Muscle of back (tissue), 3 donors: ENCODE measurements at regions not wholly inside any gene's neighbourhood (a gene's known extent, or its start where the extent isn't known, plus 50 kb on each side); places are given as distances from the start of the nearest gene placed in this dataset.

ENCODE experiments used
- DNase-seq, 3 donors: peaks; one replicate each; pipeline versions ENCODE4 v3.0.0 to v3.0.0-alpha.2; 2013

DNA sequence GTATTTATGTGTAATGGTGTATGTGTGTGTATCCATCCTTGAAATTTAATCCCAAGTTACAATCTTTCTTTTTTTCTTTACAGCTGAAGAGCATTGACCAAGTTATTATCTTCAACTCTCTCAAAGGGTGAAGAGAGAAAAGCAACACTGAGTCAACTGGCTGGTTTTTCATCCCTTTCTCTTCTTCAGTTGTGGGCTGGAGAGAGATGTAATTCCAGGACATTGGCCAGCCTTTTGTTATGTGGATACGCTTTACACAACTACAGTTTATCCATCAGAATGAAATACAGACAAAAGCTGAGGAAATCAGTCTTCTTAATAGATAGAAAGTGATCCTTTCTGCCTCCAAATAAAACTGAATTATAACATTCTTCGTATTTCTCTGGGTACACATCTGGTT lies 357.0 kb upstream of the NCAM2 start:
- peak in 1 of 3 donors; percentile 9 for DNase-seq

GRCh38 chr21:20642681-20643080 lies 355.5 kb upstream of the NCAM2 start:
- peak; percentile 2 to 52 (median 6) for DNase-seq

- no peak for DNase-seq
Observed at GRCh38 chr21:20644552-20644951, 353.7 kb upstream of the NCAM2 start.

- DNase-seq, result no peak
Observed at GRCh38 chr21:20645344-20645743, 352.9 kb upstream of the NCAM2 start.

- DNase-seq, result peak in 1 of 3 donors; percentile 26
Observed at GRCh38 chr21:20646431-20647165, 351.6 kb upstream of the NCAM2 start.

- DNase-seq, result peak in 1 of 3 donors; percentile 33
Observed at GRCh38 chr21:20647607-20648006, 350.6 kb upstream of the NCAM2 start.

DNA sequence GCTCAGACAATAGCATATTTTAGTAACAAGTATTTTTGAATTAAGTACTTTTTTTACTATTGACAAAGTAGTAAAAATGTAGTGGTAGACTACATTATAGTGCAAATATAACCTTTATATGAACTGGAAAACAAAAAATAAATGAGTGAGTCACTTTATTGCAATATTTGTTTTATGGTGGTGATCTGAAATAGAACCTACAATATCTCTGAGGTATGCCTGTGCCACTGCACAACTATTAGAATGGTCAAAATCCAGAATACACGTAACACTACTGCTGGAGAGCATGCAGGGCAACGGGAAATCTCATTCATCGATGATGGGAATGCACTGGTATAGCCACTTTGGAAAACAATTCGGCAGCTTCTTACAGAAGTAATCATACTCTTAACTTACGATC lies 349.0 kb upstream of the NCAM2 start:
- no peak for DNase-seq

GRCh38 chr21:20652846-20653245 lies 345.4 kb upstream of the NCAM2 start:
- peak in 2 of 3 donors; percentile 3 to 46 for DNase-seq

GRCh38 chr21:20661246-20661645 lies 337.0 kb upstream of the NCAM2 start:
- DNase-seq, result no peak

- no peak for DNase-seq
Observed at GRCh38 chr21:20661745-20662422, 336.3 kb upstream of the NCAM2 start.

- no peak for DNase-seq
Observed at GRCh38 chr21:20662514-20662913, 335.7 kb upstream of the NCAM2 start.

DNA sequence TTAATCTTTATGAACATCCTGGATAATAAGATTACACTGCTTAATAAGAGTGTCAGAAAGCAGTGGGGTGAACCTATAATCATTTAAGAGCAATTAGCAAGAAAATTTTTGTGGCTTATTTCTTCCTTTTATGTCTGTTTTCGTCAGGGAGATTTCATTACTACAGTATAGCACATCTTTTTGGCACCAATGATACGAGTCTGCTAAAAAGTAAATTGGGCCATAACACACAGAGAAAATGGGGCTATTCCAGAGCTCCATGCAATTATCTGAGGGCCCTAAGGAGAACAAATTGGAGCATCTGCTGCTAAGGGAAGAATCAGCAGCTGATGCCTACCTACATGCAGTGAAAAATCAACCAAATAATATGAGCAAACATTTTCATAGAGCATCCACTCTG lies 330.3 kb upstream of the NCAM2 start:
- no peak for DNase-seq

DNA sequence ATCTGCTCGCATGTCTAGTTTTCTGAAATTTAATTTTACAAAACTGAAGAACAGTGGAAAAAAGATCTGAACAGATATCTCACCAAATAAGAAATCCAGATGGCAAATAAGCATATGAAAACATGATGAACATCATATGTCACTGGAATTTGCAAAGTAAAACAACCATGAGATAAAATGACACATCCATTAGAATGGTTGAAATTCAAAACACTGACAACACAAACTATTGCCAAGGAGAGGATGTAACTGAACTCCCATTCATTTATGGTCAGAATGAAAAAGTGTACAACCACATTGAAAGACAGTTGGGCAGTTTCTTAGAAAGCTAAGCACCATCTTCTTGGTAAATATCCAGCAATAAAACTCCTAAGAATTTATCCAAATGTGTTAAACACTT lies 312.7 kb upstream of the NCAM2 start:
- no peak for DNase-seq

DNA sequence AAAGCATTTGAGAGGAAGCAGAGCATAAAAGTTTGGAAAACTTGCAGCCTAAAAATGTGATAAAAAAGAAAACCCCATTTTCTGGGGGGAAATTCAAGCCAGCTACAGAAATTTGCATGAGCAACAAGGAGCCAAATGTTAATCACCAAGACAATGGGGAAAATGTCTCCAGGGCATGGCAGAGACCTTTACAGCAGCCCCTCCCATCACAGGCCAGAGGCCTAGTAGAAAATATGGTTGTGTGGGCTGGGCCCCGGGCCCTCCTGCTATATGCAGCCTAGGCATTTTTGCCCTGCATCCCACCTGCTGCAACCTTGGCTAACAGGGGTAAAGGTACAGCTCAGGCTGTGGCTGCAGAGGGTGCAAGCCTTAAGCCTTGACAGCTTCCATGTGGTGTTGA lies 299.6 kb upstream of the NCAM2 start:
- no peak for DNase-seq

GRCh38 chr21:20701235-20701634 lies 297.0 kb upstream of the NCAM2 start:
- no peak for DNase-seq

- no peak for DNase-seq
Observed at GRCh38 chr21:20703112-20703767, 295.0 kb upstream of the NCAM2 start.

DNA sequence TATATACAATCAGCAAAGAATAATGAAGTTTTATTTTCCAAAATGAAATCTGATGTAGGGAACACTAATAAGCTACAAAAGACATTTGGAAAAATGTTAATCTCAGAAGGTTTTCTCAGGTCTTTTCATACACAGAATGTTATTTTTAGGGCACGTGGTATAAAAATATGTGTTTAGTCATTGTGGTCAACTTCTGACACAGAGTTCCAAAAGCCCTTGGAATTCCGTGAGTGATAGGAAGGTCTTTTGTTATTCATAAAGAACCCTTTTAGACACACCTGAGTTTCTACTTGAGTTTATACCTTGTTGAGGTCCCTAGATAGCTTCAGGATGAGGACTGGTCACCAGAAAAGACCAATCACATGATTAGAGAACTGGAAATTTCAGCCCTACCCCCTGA lies 277.6 kb upstream of the NCAM2 start:
- DNase-seq, result peak in 1 of 3 donors; percentile 45

DNA sequence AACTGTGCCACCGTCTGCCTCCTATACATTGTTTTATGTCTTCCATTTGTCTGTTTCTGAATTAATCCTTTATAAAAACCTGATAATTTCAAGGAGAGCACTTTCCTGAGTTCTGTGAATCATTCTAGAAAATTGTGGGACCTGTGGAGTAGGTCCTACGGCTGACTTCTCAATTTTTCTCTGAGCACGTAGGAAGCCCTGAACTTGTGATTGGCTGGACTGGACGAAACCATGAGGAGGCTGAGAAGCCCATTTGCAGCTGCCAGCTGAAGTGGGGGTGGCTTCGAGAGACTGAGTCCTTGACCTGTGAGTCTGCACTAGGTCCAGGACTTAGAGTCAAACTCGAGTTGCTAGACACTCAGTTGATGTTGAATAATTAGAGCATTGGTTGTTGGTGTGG lies 277.1 kb upstream of the NCAM2 start:
- no peak for DNase-seq

- no peak for DNase-seq
Observed at GRCh38 chr21:20728691-20729090, 269.5 kb upstream of the NCAM2 start.

- DNase-seq, result no peak
Observed at GRCh38 chr21:20729376-20729775, 268.8 kb upstream of the NCAM2 start.

DNA sequence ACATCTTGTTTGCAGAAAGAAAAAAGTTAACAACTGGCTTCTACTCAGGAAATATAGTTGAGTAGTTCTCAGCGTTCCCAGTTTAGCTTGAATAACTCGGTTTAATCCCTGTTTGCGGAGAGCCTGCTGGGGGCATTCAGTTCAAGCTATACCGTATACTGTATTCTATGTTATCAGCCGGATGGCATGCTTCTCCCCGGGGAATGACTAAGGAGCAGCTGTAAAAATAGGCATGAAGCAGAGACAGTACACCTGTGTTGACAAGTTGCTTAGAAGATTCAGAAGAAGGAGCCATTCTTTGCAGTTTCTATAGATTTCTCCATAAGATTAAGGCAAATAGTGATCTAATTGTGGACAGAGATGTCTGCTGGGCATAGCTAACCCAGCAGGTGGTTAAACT lies 267.8 kb upstream of the NCAM2 start:
- no peak for DNase-seq

- DNase-seq, result no peak
Observed at GRCh38 chr21:20735257-20735656, 263.0 kb upstream of the NCAM2 start.
